ENCODE measurements at regions not wholly inside any gene's neighbourhood (a gene's known extent, or its start where the extent isn't known, plus 50 kb on each side); places are given as distances from the start of the nearest gene placed in this dataset.

GRCh38 chr20:12074111-12074655 lies 156.5 kb downstream of the BTBD3 start:
- 87 to 89% methylated on average over 3 of the region's 3 CpGs for WGBS, 2 donors
- intact Hi-C loops (cut with DNase I; ENCODE audit: low total_unique reads): no loop called here
- DNase-seq (ENCODE audit: low spot score in 2 of 2): no peak
- H3K4me3 ChIP-seq (ENCODE audit: low read depth, poor library complexity, severe bottlenecking): no peak overlapping the region
- TF ChIP-seq CTCF (IDR thresholded peaks at IDR 0.05) (no peak), POLR2A (IDR thresholded peaks at IDR 0.05) (no peak)

GRCh38 chr20:12076200-12076599 lies 158.5 kb downstream of the BTBD3 start:
- intact Hi-C loops (cut with DNase I; ENCODE audit: low total_unique reads): no loop called here
- no peak overlapping the region for H3K4me3 ChIP-seq (ENCODE audit: low read depth, poor library complexity, severe bottlenecking)
- 76 to 80% methylated on average over 3 of the region's 3 CpGs for WGBS, 2 donors
- TF ChIP-seq CTCF (IDR thresholded peaks at IDR 0.05) (no peak), POLR2A (IDR thresholded peaks at IDR 0.05) (no peak)
- DNase-seq (ENCODE audit: low spot score in 2 of 2): no peak

GRCh38 chr20:12077875-12078274 lies 160.2 kb downstream of the BTBD3 start:
- no peak for TF ChIP-seq POLR2A (IDR thresholded peaks at IDR 0.05)
- TF ChIP-seq CTCF (IDR thresholded peaks at IDR 0.05): no peak
- intact Hi-C loops (cut with DNase I; ENCODE audit: low total_unique reads): no loop called here
- 72 to 77% methylated on average over 7 of the region's 7 CpGs for WGBS, 2 donors
- no peak for DNase-seq (ENCODE audit: low spot score in 2 of 2)
- H3K4me3 ChIP-seq (ENCODE audit: low read depth, poor library complexity, severe bottlenecking): no peak overlapping the region

- TF ChIP-seq POLR2A (IDR thresholded peaks at IDR 0.05) (no peak), CTCF (IDR thresholded peaks at IDR 0.05) (no peak)
- no peak for DNase-seq (ENCODE audit: low spot score in 2 of 2)
- intact Hi-C loops (cut with DNase I; ENCODE audit: low total_unique reads): no loop called here
- 86 to 95% methylated on average over 4 of the region's 4 CpGs for WGBS, 2 donors
- no peak overlapping the region for H3K4me3 ChIP-seq (ENCODE audit: low read depth, poor library complexity, severe bottlenecking)
These were observed 161.8 kb downstream of the BTBD3 start for GRCh38 chr20:12079490-12079889.

GRCh38 chr20:12083269-12083668 lies 165.6 kb downstream of the BTBD3 start:
- intact Hi-C loops (cut with DNase I; ENCODE audit: low total_unique reads): no loop called here
- TF ChIP-seq CTCF (IDR thresholded peaks at IDR 0.05): no peak
- TF ChIP-seq POLR2A (IDR thresholded peaks at IDR 0.05): no peak
- H3K4me3 ChIP-seq (ENCODE audit: low read depth, poor library complexity, severe bottlenecking): no peak overlapping the region
- no peak for DNase-seq (ENCODE audit: low spot score in 2 of 2)
- WGBS, 2 donors: 65 to 85% methylated on average over 2 of the region's 2 CpGs

GRCh38 chr20:12084482-12084881 lies 166.8 kb downstream of the BTBD3 start:
- no peak for DNase-seq (ENCODE audit: low spot score in 2 of 2)
- intact Hi-C loops (cut with DNase I; ENCODE audit: low total_unique reads): no loop called here
- TF ChIP-seq POLR2A (IDR thresholded peaks at IDR 0.05) (no peak), CTCF (IDR thresholded peaks at IDR 0.05) (no peak)
- no peak overlapping the region for H3K4me3 ChIP-seq (ENCODE audit: low read depth, poor library complexity, severe bottlenecking)
- 73 to 77% methylated on average over 2 of the region's 2 CpGs for WGBS, 2 donors

Data from lower leg skin (tissue), 4 donors.